ENCODE measurements at regions not wholly inside any gene's neighbourhood (a gene's known extent, or its start where the extent isn't known, plus 50 kb on each side); places are given as distances from the start of the nearest gene placed in this dataset.
"Not testable (repeated sequence)": the region's sequence is repeated elsewhere in the genome, so short reads cannot be mapped to it uniquely, and the experiment has no call there.

- Mint-ChIP-seq H3K4me1 (peaks cover 0 to 3% (median 0%) of the 10 kb centered on the region in 3 donors), H3K27ac (no peak overlapping the region), H3K4me3 (no peak overlapping the region), H3K36me3 (peaks cover 0 to 23% of the 10 kb centered on the region in 2 donors), H3K27me3 (peaks cover 0 to 15% (median 0%) of the 10 kb centered on the region in 3 donors), H3K9me3 (peaks cover 0 to 34% (median 25%) of the 10 kb centered on the region in 7 donors)
- ATAC-seq (ENCODE audit: low read depth in 2 of 2) (no peak), DNase-seq (no peak)
Observed at GRCh38 chr4:38290366-38290765, 330.2 kb downstream of the PTTG2 start.

GRCh38 chr4:38290914-38291313 is 330.7 kb downstream of the PTTG2 start:
- no peak overlapping the region for H3K27ac Mint-ChIP-seq
- H3K4me1 Mint-ChIP-seq: peaks cover 0 to 3% (median 0%) of the 10 kb centered on the region in 3 donors
- peaks cover 0 to 23% of the 10 kb centered on the region in 2 donors for H3K36me3 Mint-ChIP-seq
- DNase-seq (no peak), ATAC-seq (ENCODE audit: low read depth in 2 of 2) (no peak)
- H3K4me3 Mint-ChIP-seq: no peak overlapping the region
- H3K27me3 Mint-ChIP-seq: peaks cover 0 to 15% (median 0%) of the 10 kb centered on the region in 3 donors
- H3K9me3 Mint-ChIP-seq: peaks cover 0 to 34% (median 30%) of the 10 kb centered on the region in 7 donors

GRCh38 chr4:38292529-38292928 is 332.3 kb downstream of the PTTG2 start:
- Mint-ChIP-seq H3K4me3 (no peak overlapping the region), H3K27me3 (peaks cover 0 to 15% (median 5%) of the 10 kb centered on the region in 3 donors)
- no peak for ATAC-seq (ENCODE audit: low read depth in 2 of 2)

DNA sequence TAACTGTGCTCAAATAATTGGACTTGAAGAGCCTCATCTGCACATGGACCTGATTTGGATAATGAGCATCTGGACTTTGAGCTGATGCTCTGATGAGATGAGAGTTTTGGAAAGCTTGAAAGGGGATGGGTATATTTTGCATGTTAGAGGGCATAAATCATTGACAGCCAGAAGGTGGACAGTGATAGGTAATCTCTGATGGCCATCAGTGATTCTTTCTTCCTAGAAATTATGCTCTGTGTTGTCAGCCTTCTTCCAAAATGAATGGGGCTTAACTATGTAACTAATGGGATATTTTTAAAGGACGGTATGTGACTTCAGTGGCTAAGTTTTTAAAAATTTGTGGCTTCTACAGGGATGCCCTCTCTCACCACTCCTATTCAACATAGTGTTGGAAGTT is 334.0 kb downstream of the PTTG2 start:
- Mint-ChIP-seq H3K4me3 (no peak overlapping the region), H3K27ac (peak overlapping the region in 1 of 6 donors; percentile 39), H3K36me3 (peaks cover 4 to 36% of the 10 kb centered on the region in 2 donors), H3K9me3 (peaks cover 9 to 60% (median 48%) of the 10 kb centered on the region in 7 donors), H3K4me1 (peaks cover 0 to 3% (median 0%) of the 10 kb centered on the region in 3 donors), H3K27me3 (peaks cover 0 to 15% (median 5%) of the 10 kb centered on the region in 3 donors)
- no peak for ATAC-seq (ENCODE audit: low read depth in 2 of 2)
- no peak for DNase-seq

More at GRCh38 chr4:38292529-38292928, 332.3 kb downstream of the PTTG2 start:
- H3K27ac Mint-ChIP-seq: no peak overlapping the region
- H3K9me3 Mint-ChIP-seq: peaks cover 4 to 44% (median 38%) of the 10 kb centered on the region in 7 donors
- peaks cover 0 to 3% (median 0%) of the 10 kb centered on the region in 3 donors for H3K4me1 Mint-ChIP-seq
- H3K36me3 Mint-ChIP-seq: peaks cover 0 to 29% of the 10 kb centered on the region in 2 donors
- no peak for DNase-seq

DNA sequence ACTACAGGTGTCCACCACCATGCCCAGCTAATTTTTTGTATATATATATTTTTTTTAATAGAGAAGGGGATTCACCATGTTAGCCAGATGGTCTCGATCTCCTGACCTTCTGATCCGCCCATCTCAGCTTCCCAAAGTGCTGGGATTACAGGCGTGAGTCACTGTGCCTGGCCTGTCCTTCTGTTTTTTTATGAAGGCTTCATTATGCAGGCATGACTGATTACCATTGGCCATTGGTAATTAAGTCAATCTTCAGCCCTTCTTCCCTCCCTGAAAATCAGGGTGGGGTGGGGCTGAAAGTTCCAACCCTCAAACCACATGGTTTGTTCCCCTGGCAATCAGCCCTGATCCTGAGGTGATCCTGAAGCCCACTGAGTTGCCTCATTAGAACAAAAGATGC is 336.9 kb downstream of the PTTG2 start:
- H3K27ac Mint-ChIP-seq: no peak overlapping the region
- no peak overlapping the region for H3K4me3 Mint-ChIP-seq
- H3K9me3 Mint-ChIP-seq: peaks cover 17 to 84% (median 60%) of the 10 kb centered on the region in 7 donors
- H3K27me3 Mint-ChIP-seq: peaks cover 0 to 5% (median 4%) of the 10 kb centered on the region in 3 donors
- ATAC-seq (ENCODE audit: low read depth in 2 of 2) (no peak), DNase-seq (no peak)
- peaks cover 0 to 1% (median 0%) of the 10 kb centered on the region in 3 donors for H3K4me1 Mint-ChIP-seq
- H3K36me3 Mint-ChIP-seq: peaks cover 5 to 58% of the 10 kb centered on the region in 2 donors

DNA sequence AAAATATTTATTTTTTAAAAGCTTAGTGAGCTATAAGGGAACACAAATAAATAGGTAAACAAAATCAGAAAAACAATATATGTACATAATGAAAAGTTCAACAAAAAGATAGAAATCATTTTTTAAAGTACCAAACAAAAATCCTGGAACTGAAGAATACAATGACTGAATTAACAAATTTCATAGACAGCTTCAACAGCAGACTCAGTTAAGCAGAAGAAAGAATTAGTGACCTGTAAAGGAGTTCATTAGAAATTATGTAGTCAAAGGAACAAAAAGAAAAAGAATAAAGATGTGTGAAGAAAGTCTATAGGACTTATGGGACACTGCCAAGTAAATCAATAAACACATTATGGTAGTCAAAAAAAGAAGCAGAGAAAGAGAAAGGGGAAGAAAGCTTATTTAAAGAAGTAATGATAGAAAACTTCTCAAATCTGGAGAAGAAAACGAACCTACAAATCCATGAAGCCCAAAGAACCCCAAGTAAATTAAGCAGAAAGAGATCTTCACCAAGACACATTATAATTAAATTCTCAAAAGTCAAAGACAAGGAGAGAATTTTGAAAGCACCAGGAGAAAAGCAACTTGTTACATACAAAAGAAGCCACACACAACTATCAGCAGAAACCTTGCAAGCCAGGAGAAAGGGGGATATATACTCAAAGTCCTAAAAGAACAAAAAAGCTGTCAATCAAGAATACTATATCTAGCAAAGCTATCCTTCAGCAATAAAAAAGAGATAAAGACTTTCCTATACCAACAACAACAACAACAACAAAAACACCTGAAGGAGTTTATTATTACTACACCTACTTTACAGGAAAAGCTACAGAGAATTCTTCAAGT is 338.9 kb downstream of the PTTG2 start:
- H3K9me3 Mint-ChIP-seq: peaks cover 17 to 77% (median 53%) of the 10 kb centered on the region in 7 donors
- H3K27me3 Mint-ChIP-seq: peaks cover 0 to 5% (median 0%) of the 10 kb centered on the region in 3 donors
- H3K4me3 Mint-ChIP-seq: no peak overlapping the region
- H3K36me3 Mint-ChIP-seq: peaks cover 13 to 57% of the 10 kb centered on the region in 2 donors
- DNase-seq (no peak), ATAC-seq (ENCODE audit: low read depth in 2 of 2) (no peak)
- H3K27ac Mint-ChIP-seq: peak overlapping the region in 1 of 6 donors; percentile 11
- H3K4me1 Mint-ChIP-seq: no peaks in the 10 kb centered on the region

DNA sequence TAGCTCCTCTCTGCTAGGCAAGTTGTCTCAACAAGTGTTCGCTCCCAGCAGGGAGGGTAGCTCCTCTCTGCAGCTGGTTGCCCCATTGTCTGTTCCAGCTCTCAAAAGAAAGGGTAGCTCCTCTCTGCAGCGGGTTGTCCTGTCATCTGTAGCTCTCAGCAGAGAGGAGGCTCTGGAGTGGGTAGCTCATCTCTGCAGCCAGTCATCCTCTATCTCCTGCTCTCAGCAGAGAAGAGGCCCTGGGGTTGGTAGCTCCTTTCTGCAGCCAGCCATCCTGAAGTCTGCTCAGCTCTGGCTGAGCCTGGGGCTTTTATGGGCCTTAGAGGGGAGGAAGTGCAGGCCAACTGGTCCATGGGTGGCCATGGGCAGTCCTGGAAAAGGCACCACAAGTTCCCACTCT is 342.7 kb downstream of the PTTG2 start:
- H3K4me1 Mint-ChIP-seq: peaks cover 10 to 24% (median 19%) of the 10 kb centered on the region in 3 donors
- peaks cover 13 to 59% (median 43%) of the 10 kb centered on the region in 7 donors for H3K9me3 Mint-ChIP-seq
- H3K36me3 Mint-ChIP-seq: peaks cover 13 to 45% of the 10 kb centered on the region in 2 donors
- no peak overlapping the region for H3K4me3 Mint-ChIP-seq
- no peaks in the 10 kb centered on the region for H3K27me3 Mint-ChIP-seq
- no peak for DNase-seq
- ATAC-seq (ENCODE audit: low read depth in 2 of 2): no peak
- H3K27ac Mint-ChIP-seq: no peak overlapping the region

GRCh38 chr4:38304460-38304859 is 344.3 kb downstream of the PTTG2 start:
- Mint-ChIP-seq H3K4me1 (peaks cover 10 to 24% (median 19%) of the 10 kb centered on the region in 3 donors), H3K36me3 (peaks cover 8 to 36% of the 10 kb centered on the region in 2 donors), H3K27ac (peak overlapping the region in 1 of 6 donors; percentile 89), H3K9me3 (peaks cover 7 to 44% (median 32%) of the 10 kb centered on the region in 7 donors)
- H3K27me3 Mint-ChIP-seq; H3K4me3 Mint-ChIP-seq; ATAC-seq (ENCODE audit: low read depth in 2 of 2); DNase-seq: not testable (repeated sequence)

GRCh38 chr4:38306482-38307071 is 346.4 kb downstream of the PTTG2 start:
- H3K9me3 Mint-ChIP-seq: peaks cover 0 to 23% (median 17%) of the 10 kb centered on the region in 7 donors
- H3K27me3 Mint-ChIP-seq: no peaks in the 10 kb centered on the region
- H3K27ac Mint-ChIP-seq: peak overlapping the region; percentile 56 to 88 (median 74)
- peak overlapping the region; percentile 56 to 86 (median 66) for H3K4me3 Mint-ChIP-seq
- DNase-seq (peak; percentile 55), ATAC-seq (ENCODE audit: low read depth in 2 of 2) (peak; percentile 69 to 73)
- H3K4me1 Mint-ChIP-seq: peaks cover 20 to 35% (median 28%) of the 10 kb centered on the region in 3 donors
- H3K36me3 Mint-ChIP-seq: peaks cover 8 to 17% of the 10 kb centered on the region in 2 donors

DNA sequence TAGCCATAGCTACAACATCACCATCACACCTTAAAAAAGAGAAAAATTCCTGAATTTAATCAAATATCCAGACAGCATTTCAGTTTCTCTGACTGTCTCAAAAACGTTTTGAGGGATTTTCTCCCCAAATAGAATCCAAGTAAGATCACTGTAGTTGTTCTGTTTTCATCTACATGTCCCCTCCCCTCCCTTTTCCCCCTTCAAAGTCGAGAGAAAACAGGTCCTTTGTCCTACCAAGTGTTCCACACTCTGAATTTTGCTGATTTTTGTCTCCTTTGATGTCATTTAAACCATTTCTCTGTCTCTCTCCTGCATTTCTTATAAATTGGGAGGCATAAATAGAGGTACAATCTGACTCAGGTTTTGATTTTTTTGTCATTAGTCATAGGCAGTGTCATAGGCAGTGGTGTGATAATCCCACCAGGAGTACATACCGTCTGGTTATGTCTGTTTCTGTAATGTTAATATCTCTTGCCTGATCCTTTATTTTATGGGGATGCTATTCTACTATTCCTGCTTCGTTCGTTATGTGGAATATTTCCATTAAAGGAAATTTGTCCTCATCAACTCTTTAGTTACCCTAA is 348.6 kb downstream of the PTTG2 start:
- H3K27ac Mint-ChIP-seq: no peak overlapping the region

GRCh38 chr4:38309471-38309870 is 349.3 kb downstream of the PTTG2 start:
- Mint-ChIP-seq H3K4me3 (no peak overlapping the region), H3K4me1 (peaks cover 20 to 39% (median 28%) of the 10 kb centered on the region in 3 donors), H3K27ac (no peak overlapping the region)

More for the DNA sequence above, 348.6 kb downstream of the PTTG2 start:
- no peak for ATAC-seq (ENCODE audit: low read depth in 2 of 2)
- H3K9me3 Mint-ChIP-seq: peaks cover 0 to 7% (median 4%) of the 10 kb centered on the region in 7 donors
- H3K4me1 Mint-ChIP-seq: peaks cover 20 to 37% (median 28%) of the 10 kb centered on the region in 3 donors
- no peak for DNase-seq
- peaks cover 0 to 7% of the 10 kb centered on the region in 2 donors for H3K36me3 Mint-ChIP-seq
- no peak overlapping the region for H3K4me3 Mint-ChIP-seq
- no peaks in the 10 kb centered on the region for H3K27me3 Mint-ChIP-seq

DNA sequence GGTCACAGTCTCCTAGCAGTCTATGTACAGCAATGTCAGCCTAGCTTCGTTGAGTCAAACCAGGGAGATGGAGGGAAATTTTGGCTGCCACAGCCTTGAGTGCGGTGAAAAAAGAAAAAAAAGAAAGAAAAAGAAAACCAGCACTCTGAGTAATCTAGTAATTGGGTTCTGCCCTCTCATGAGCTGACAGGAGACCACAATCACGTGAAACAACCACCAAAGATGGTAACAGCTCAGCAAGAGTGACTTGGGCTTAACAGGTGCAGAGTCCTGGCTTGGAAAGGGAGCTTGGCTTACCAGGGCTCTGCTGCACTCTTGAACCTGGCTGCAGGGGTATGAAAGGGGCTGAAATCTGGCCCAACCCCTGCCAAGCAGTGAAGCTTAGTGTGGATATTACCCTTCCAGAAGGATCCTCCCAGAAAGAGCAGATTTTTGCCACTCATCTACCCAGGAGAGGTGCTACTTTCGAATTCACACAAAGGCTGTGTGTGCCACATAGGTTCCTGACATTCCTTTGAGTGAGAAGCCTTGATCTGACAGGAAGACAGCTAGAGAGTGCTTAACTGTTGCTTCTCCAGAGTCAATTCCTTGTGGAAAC is 350.3 kb downstream of the PTTG2 start:
- H3K9me3 Mint-ChIP-seq: peaks cover 0 to 4% (median 0%) of the 10 kb centered on the region in 7 donors
- H3K27me3 Mint-ChIP-seq: no peaks in the 10 kb centered on the region
- H3K4me3 Mint-ChIP-seq: peak overlapping the region in 3 of 8 donors; percentile 35 to 62 (median 39)
- DNase-seq (peak; percentile 21), ATAC-seq (ENCODE audit: low read depth in 2 of 2) (peak; percentile 59 to 70)
- H3K4me1 Mint-ChIP-seq: peaks cover 20 to 36% (median 28%) of the 10 kb centered on the region in 3 donors
- peaks cover 0 to 7% of the 10 kb centered on the region in 2 donors for H3K36me3 Mint-ChIP-seq
- H3K27ac Mint-ChIP-seq: peak overlapping the region in 2 of 6 donors; percentile 83 to 89

More at GRCh38 chr4:38309471-38309870, 349.3 kb downstream of the PTTG2 start:
- Mint-ChIP-seq H3K9me3 (peaks cover 0 to 4% (median under 1%) of the 10 kb centered on the region in 7 donors), H3K36me3 (peaks cover 0 to 7% of the 10 kb centered on the region in 2 donors), H3K27me3 (no peaks in the 10 kb centered on the region)
- DNase-seq (no peak), ATAC-seq (ENCODE audit: low read depth in 2 of 2) (no peak)

All from naive B cell (primary cell).